ENCODE measurements at regions not wholly inside any gene's neighbourhood (a gene's known extent, or its start where the extent isn't known, plus 50 kb on each side); places are given as distances from the start of the nearest gene placed in this dataset.

DNA sequence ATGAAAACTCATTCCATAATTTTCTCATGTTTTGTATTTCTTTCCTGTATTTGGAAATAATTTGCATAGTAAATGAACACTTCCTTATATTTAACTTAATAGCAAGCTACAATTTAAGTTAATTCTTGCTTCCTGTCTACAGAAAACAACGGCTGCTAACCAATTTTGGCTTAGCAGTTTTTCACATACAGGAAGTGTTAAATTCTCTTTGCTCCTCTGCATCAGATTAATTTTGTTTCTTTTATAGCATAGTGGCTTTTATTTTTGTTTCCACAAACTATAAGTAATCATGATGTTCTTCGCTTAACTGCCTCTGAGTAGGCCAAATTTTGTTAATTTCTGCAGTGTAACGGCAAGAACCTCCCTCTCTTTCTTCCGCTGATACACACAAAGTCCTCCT is 182.9 kb downstream of the ALX1 start:
- Histone ChIP-seq H3K27me3 (ENCODE audit: insufficient read depth) (no peaks in the 10 kb centered on the region), H3K9me2 (no peaks in the 10 kb centered on the region; the same call in 1 of the 2 replicates), H3K4me1 (ENCODE audit: control insufficient read depth in 1 of 2, insufficient read depth in 2 of 2, low read depth in 1 of 2, low read length in 1 of 2) (no peaks in the 10 kb centered on the region), H4K20me1 (ENCODE audit: insufficient read depth) (no peaks in the 10 kb centered on the region), H3K4me2 (no peak overlapping the region), H3K36me3 (replicated peaks in 1 of 2; ENCODE audit: control insufficient read depth in 1 of 2, insufficient read depth in 2 of 2, low read length in 1 of 2) (no peaks in the 10 kb centered on the region), H2AFZ (ENCODE audit: low read depth) (no peak overlapping the region), H3K27ac (ENCODE audit: low read depth in 2 of 2, low read length in 1 of 2) (no peak overlapping the region), H3K9ac (no peak overlapping the region), H3K4me3 (ENCODE audit: low read depth in 2 of 2, low read length in 1 of 2) (no peak overlapping the region), H3K9me3 (no peaks in the 10 kb centered on the region), H3K79me2 (ENCODE audit: insufficient read depth) (no peaks in the 10 kb centered on the region), H3F3A (replicated peaks; ENCODE audit: insufficient read depth) (no peaks in the 10 kb centered on the region)
- 57% methylated on average over 4 of the region's 4 CpGs for WGBS (ENCODE audit: low lambda C conversion rate)
- CTCF ChIA-PET = no interaction called here
- TF ChIP-seq EP300 (IDR thresholded peaks at IDR 0.05; ENCODE audit: borderline replicate concordance in 1 of 2, low read depth in 1 of 2, low read length in 1 of 2) (no peak), JUND (IDR thresholded peaks at IDR 0.05) (no peak), CHD2 (IDR thresholded peaks at IDR 0.05; ENCODE audit: low read length, partially characterized antibody) (no peak), SIN3A (IDR thresholded peaks at IDR 0.05; ENCODE audit: borderline replicate concordance, low read depth, low read length) (no peak), FOSL2 (IDR thresholded peaks at IDR 0.05; ENCODE audit: borderline replicate concordance, low read depth) (no peak), NRF1 (IDR thresholded peaks at IDR 0.05; ENCODE audit: low read depth, low read length) (no peak), MAX (IDR thresholded peaks at IDR 0.05; ENCODE audit: low read depth) (no peak), MEF2A (IDR thresholded peaks at IDR 0.05; ENCODE audit: borderline replicate concordance, low read depth) (no peak), RAD21 (IDR thresholded peaks at IDR 0.05; ENCODE audit: low read length) (no peak), GABPA (IDR thresholded peaks at IDR 0.05; ENCODE audit: low read depth) (no peak)
- POLR2A ChIA-PET = no interaction called here
- no peak for DNase-seq

- no peak for DNase-seq
- Histone ChIP-seq H3K4me3 (ENCODE audit: low read depth in 2 of 2, low read length in 1 of 2) (no peak overlapping the region), H3K36me3 (replicated peaks in 1 of 2; ENCODE audit: control insufficient read depth in 1 of 2, insufficient read depth in 2 of 2, low read length in 1 of 2) (no peaks in the 10 kb centered on the region), H3K4me1 (ENCODE audit: control insufficient read depth in 1 of 2, insufficient read depth in 2 of 2, low read depth in 1 of 2, low read length in 1 of 2) (peaks cover 0 to 5% of the 10 kb centered on the region in 2 experiments; a peak in 1 of 4 replicates), H3K27ac (ENCODE audit: low read depth in 2 of 2, low read length in 1 of 2) (no peak overlapping the region), H3K27me3 (ENCODE audit: insufficient read depth) (no peaks in the 10 kb centered on the region), H3K79me2 (ENCODE audit: insufficient read depth) (no peaks in the 10 kb centered on the region), H2AFZ (ENCODE audit: low read depth) (no peak overlapping the region), H3K9me2 (no peaks in the 10 kb centered on the region), H3K9ac (no peak overlapping the region), H3F3A (replicated peaks; ENCODE audit: insufficient read depth) (no peaks in the 10 kb centered on the region), H3K9me3 (no peaks in the 10 kb centered on the region), H4K20me1 (ENCODE audit: insufficient read depth) (no peaks in the 10 kb centered on the region), H3K4me2 (no peak overlapping the region)
- POLR2A ChIA-PET = no interaction called here
- 0 out of 2 replicates have a peak, but pooled peaks have one; percentile 24 for TF ChIP-seq JUND (IDR thresholded peaks at IDR 0.05)
- no peak for TF ChIP-seq NRF1 (IDR thresholded peaks at IDR 0.05; ENCODE audit: low read depth, low read length)
- TF ChIP-seq, protein P1, sequence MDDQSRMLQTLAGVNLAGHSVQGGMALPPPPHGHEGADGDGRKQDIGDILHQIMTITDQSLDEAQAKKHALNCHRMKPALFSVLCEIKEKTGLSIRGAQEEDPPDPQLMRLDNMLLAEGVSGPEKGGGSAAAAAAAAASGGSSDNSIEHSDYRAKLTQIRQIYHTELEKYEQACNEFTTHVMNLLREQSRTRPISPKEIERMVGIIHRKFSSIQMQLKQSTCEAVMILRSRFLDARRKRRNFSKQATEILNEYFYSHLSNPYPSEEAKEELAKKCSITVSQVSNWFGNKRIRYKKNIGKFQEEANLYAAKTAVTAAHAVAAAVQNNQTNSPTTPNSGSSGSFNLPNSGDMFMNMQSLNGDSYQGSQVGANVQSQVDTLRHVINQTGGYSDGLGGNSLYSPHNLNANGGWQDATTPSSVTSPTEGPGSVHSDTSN (IDR thresholded peaks at IDR 0.05) = 0 out of 2 replicates have a peak, but pooled peaks have one; percentile 11
- CTCF ChIA-PET = interaction anchor here (1.1 to 3.2 kb wide), 3 partner anchors 10 to 456 kb away, joined by 3 to 64 read pairs (median 3); no protein-coding TSS in a partner anchor
These were observed 186.9 kb downstream of the ALX1 start for GRCh38 chr12:85466890-85467289.
